NB4 (cell line): ENCODE measurements at regions not wholly inside any gene's neighbourhood (a gene's known extent, or its start where the extent isn't known, plus 50 kb on each side); places are given as distances from the start of the nearest gene placed in this dataset.

Source experiments
- MYC ChIP-seq: IDR thresholded peaks from 2 replicates; pipeline ENCODE4 v1.6.1; 2011; ENCODE audit warnings: low read depth, low read length
- POLR2A ChIP-seq: IDR thresholded peaks from 2 replicates; pipeline ENCODE4 v1.6.1; 2011; ENCODE audit warnings: mild to moderate bottlenecking; ENCODE audit not compliant: insufficient read length; ENCODE audit errors: extremely low read depth
- TF ChIP-seq, protein P1 (sequence below): IDR thresholded peaks from one replicate; pipeline ENCODE4 v1.5.1; 2012; ENCODE audit warnings: low read depth, low read length
- TF ChIP-seq, protein P2 (sequence below): IDR thresholded peaks from 2 replicates; pipeline ENCODE4 v1.6.1; 2011; ENCODE audit warnings: low read depth, low read length

DNA sequence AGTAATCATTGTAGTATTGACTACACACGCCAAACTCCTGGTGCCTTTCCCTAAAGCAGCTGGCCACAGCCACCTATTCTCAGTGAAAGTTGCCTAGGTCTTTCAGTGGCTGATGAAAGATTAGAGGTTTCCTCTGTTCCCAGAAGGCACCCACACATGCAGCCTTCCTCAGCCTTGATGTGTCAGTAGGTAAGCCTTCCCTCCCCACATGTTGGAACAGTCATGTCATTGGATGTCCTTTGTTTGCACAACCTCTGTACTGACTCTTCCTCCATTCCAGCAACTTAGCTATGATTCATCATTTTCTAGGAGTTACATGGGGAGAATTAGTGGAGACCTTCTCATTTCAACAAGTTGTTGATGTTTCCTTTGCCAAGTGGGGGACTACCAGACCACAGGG, 630.8 kb upstream of the SLC39A10 start:
- TF ChIP-seq, protein P1, sequence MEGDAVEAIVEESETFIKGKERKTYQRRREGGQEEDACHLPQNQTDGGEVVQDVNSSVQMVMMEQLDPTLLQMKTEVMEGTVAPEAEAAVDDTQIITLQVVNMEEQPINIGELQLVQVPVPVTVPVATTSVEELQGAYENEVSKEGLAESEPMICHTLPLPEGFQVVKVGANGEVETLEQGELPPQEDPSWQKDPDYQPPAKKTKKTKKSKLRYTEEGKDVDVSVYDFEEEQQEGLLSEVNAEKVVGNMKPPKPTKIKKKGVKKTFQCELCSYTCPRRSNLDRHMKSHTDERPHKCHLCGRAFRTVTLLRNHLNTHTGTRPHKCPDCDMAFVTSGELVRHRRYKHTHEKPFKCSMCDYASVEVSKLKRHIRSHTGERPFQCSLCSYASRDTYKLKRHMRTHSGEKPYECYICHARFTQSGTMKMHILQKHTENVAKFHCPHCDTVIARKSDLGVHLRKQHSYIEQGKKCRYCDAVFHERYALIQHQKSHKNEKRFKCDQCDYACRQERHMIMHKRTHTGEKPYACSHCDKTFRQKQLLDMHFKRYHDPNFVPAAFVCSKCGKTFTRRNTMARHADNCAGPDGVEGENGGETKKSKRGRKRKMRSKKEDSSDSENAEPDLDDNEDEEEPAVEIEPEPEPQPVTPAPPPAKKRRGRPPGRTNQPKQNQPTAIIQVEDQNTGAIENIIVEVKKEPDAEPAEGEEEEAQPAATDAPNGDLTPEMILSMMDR = no peak
- TF ChIP-seq POLR2A (no peak), MYC (no peak)
- TF ChIP-seq, protein P2, sequence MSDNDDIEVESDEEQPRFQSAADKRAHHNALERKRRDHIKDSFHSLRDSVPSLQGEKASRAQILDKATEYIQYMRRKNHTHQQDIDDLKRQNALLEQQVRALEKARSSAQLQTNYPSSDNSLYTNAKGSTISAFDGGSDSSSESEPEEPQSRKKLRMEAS = no peak
